Neuronal stem cell (in vitro differentiated cells): ENCODE measurements at regions not wholly inside any gene's neighbourhood (a gene's known extent, or its start where the extent isn't known, plus 50 kb on each side); places are given as distances from the start of the nearest gene placed in this dataset.

Experiments
- DNase-seq: peaks from one replicate; pipeline ENCODE4 v3.0.0-alpha.2; 2013; ENCODE audit warnings: low spot score
- H2AFZ ChIP-seq: one replicate; pipeline ENCODE4 v1.6.1; 2013; ENCODE audit warnings: mild to moderate bottlenecking, low read length, inconsistent platforms
- H2AK5ac ChIP-seq: 2 replicates; pipeline ENCODE4 v1.6.1; 2013; ENCODE audit warnings: low read depth, mild to moderate bottlenecking, inconsistent platforms, low read length, moderate library complexity, mixed read lengths
- H2BK120ac ChIP-seq: 2 replicates; pipeline ENCODE4 v1.6.1; 2013; ENCODE audit warnings: low read depth, mild to moderate bottlenecking, inconsistent platforms, low read length, moderate library complexity, mixed read lengths
- H2BK12ac ChIP-seq: one replicate; pipeline ENCODE4 v1.6.1; 2013; ENCODE audit warnings: low read length, inconsistent platforms
- H2BK15ac ChIP-seq: 2 replicates; pipeline ENCODE4 v1.6.1; 2013; ENCODE audit warnings: mild to moderate bottlenecking, low read length, inconsistent platforms, mixed read lengths
- H2BK5ac ChIP-seq: one replicate; pipeline ENCODE4 v1.6.1; 2013; ENCODE audit warnings: inconsistent platforms, mild to moderate bottlenecking, low read length, moderate library complexity
- H3K14ac ChIP-seq: one replicate; pipeline ENCODE4 v1.6.1; 2013; ENCODE audit warnings: low read length, inconsistent platforms
- H3K18ac ChIP-seq: 2 replicates; pipeline ENCODE4 v1.6.1; 2013; ENCODE audit warnings: low read length, inconsistent platforms
- H3K23ac ChIP-seq: 2 replicates; pipeline ENCODE4 v1.6.1; 2013; ENCODE audit warnings: low read depth, mild to moderate bottlenecking, mixed read lengths, low read length, inconsistent platforms; ENCODE audit not compliant: poor library complexity
- H3K27ac ChIP-seq: replicated peaks from 3 replicates; pipeline ENCODE4 v1.5.1; 2013; ENCODE audit warnings: low read length, inconsistent platforms
- H3K27me3 ChIP-seq, 3 experiments: 2 replicates each; pipeline ENCODE4 v1.6.1; 2013; ENCODE audit warnings: low read length in 3 of 3, mild to moderate bottlenecking in 2 of 3, inconsistent platforms in 1 of 3, low read depth in 1 of 3, mixed read lengths in 1 of 3, moderate library complexity in 1 of 3; ENCODE audit not compliant: control insufficient read depth in 3 of 3, insufficient read depth in 3 of 3
- H3K36me3 ChIP-seq, 2 donors: replicated peaks in 1 of 2; 2 replicates each; pipeline ENCODE4 v1.6.1; 2013; ENCODE audit warnings: low read length in 2 of 2; ENCODE audit not compliant: control insufficient read depth in 2 of 2, insufficient read depth in 2 of 2
- H3K4ac ChIP-seq: 2 replicates; pipeline ENCODE4 v1.6.1; 2013; ENCODE audit warnings: inconsistent platforms, mild to moderate bottlenecking, low read length, moderate library complexity
- H3K4me1 ChIP-seq, 2 donors: 1 replicate in 1 of 2; 2 replicates in 1 of 2; pipeline ENCODE4 v1.6.1; 2013; ENCODE audit warnings: low read length in 2 of 2, low read depth in 1 of 2; ENCODE audit not compliant: control insufficient read depth in 2 of 2, insufficient read depth in 1 of 2
- H3K4me2 ChIP-seq: one replicate; pipeline ENCODE4 v1.6.1; 2013; ENCODE audit warnings: mild to moderate bottlenecking, low read length, inconsistent platforms; ENCODE audit not compliant: insufficient read depth, poor library complexity, severe bottlenecking
- H3K4me3 ChIP-seq, 2 donors: 2 replicates each; pipeline ENCODE4 v1.5.1; 2013; ENCODE audit warnings: low read length in 2 of 2, mild to moderate bottlenecking in 2 of 2, inconsistent platforms in 1 of 2, moderate library complexity in 1 of 2
- H3K79me1 ChIP-seq: one replicate; pipeline ENCODE4 v1.6.1; 2013; ENCODE audit warnings: low read depth, mild to moderate bottlenecking, inconsistent platforms, low read length, moderate library complexity
- H3K9ac ChIP-seq: one replicate; pipeline ENCODE4 v1.6.1; 2013; ENCODE audit warnings: mild to moderate bottlenecking, low read depth, low read length, inconsistent platforms; ENCODE audit not compliant: poor library complexity
- H3K9me3 ChIP-seq, 2 donors: replicated peaks in 1 of 2; 2 replicates each; pipeline versions ENCODE3 to v1.6.1; 2013; ENCODE audit warnings: low read length in 2 of 2, mild to moderate bottlenecking in 2 of 2, inconsistent platforms in 1 of 2, low read depth in 1 of 2, mixed read lengths in 1 of 2, moderate library complexity in 1 of 2; ENCODE audit not compliant: control insufficient read depth in 2 of 2, insufficient read depth in 1 of 2
- H4K8ac ChIP-seq: one replicate; pipeline ENCODE4 v1.6.1; 2013; ENCODE audit warnings: low read depth, mild to moderate bottlenecking, inconsistent platforms, low read length, moderate library complexity
- H4K91ac ChIP-seq: one replicate; pipeline ENCODE4 v1.6.1; 2013; ENCODE audit warnings: low read length, low read depth, mild to moderate bottlenecking, inconsistent platforms; ENCODE audit not compliant: poor library complexity
- WGBS, 2 donors: extraction: QIAGEN DNeasy Blood & Tissue Kit; methylation state at CpG; one replicate each; pipeline ENCODE4 v1.1.7; 2013; ENCODE audit warnings: missing lambda C conversion rate in 2 of 2, mixed read lengths in 1 of 2; ENCODE audit not compliant: insufficient read length in 2 of 2, insufficient replicate concordance in 1 of 2; ENCODE audit errors: extremely low coverage in 2 of 2; 5-methylcytosine and 5-hydroxymethylcytosine counted together

DNA sequence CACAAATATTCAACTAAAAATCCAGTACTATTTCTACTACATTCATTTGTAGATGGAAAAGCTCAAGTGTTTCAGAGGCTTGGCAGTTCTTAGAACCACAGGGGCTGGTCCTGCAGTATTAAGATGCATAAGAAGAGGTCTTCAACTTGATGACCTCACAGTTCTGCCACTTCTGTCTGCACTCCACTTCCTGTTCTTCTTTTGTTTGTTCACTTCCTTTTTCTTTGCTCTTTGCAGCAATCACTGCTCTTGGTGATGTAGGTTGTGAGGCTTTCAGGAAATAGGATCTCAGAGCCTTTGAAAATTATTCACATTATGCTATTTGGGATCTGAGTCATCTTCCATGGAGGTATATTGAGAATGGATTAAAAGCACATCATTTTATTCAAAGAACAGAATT, 602.0 kb upstream of the CPEB2 start:
- Histone ChIP-seq H3K14ac (no peak overlapping the region), H3K18ac (no peak overlapping the region), H2BK5ac (no peak overlapping the region), H4K91ac (no peak overlapping the region), H4K8ac (no peak overlapping the region), H3K9ac (no peak overlapping the region), H2BK120ac (no peak overlapping the region), H3K4ac (no peak overlapping the region), H3K79me1 (no peaks in the 10 kb centered on the region), H3K27me3 (no peaks in the 10 kb centered on the region), H2AFZ (no peak overlapping the region), H2BK12ac (no peak overlapping the region), H2BK15ac (no peak overlapping the region), H3K23ac (no peak overlapping the region), H3K36me3 (no peaks in the 10 kb centered on the region), H3K27ac (no peak overlapping the region), H2AK5ac (no peak overlapping the region), H3K4me3 (no peak overlapping the region), H3K9me3 (no peaks in the 10 kb centered on the region), H3K4me1 (no peaks in the 10 kb centered on the region), H3K4me2 (no peak overlapping the region)
- DNase-seq, result no peak

DNA sequence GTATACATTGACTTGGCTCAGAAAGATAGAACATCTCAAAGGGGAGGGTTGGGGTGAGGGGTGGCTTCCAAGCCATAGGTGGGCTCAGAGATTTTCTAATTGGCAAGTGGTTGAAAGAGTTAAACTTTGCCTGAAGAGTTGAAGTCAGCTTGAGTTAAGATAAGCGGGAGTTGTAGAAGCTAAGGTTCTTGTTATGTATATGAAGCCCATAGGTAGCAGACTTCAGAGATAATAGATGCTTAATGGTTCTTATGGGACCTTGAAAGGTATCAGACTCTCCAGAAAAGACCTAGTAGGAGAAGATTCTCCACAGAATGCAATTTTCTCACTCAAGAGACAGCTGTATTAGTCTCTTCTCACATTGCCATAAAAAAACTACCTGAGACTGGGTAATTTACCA, 599.1 kb upstream of the CPEB2 start:
- no peak overlapping the region for H3K27ac ChIP-seq
- no peaks in the 10 kb centered on the region for H3K36me3 ChIP-seq
- no peaks in the 10 kb centered on the region for H3K79me1 ChIP-seq
- H2BK12ac ChIP-seq, result no peak overlapping the region
- H2AFZ ChIP-seq, result no peak overlapping the region
- no peak overlapping the region for H3K14ac ChIP-seq
- H3K4ac ChIP-seq, result no peak overlapping the region
- DNase-seq, result no peak
- H2BK120ac ChIP-seq, result no peak overlapping the region
- no peak overlapping the region for H3K18ac ChIP-seq
- WGBS, 2 donors, result no CpG with 5 or more reads among the region's 1 CpG
- H3K4me1 ChIP-seq, result no peaks in the 10 kb centered on the region
- no peak overlapping the region for H3K23ac ChIP-seq
- H3K9ac ChIP-seq, result no peak overlapping the region
- no peak overlapping the region for H2BK5ac ChIP-seq
- no peak overlapping the region for H3K4me3 ChIP-seq
- no peak overlapping the region for H2AK5ac ChIP-seq
- H4K91ac ChIP-seq, result no peak overlapping the region
- no peak overlapping the region for H3K4me2 ChIP-seq
- H4K8ac ChIP-seq, result no peak overlapping the region
- H3K27me3 ChIP-seq, result no peaks in the 10 kb centered on the region
- H3K9me3 ChIP-seq, result no peaks in the 10 kb centered on the region
- no peak overlapping the region for H2BK15ac ChIP-seq

DNA sequence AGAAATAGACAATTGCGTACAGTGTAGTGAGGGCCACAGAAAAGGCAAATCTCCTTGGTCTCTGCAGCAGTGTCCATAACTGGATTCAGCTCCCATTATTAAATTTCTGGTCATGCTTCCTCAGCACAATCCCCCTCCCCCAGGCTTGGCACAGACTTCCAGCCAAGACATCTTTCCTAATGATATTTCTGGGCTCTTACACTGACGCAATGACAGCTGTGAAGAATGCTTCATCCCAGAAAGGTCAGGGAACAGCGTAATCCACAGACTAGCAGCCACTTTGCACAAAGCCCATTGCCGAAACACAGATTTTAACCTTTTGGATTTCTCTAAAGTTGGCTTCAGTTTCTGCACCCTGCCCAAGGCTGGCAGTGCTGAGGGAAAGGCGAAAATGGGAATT, 597.6 kb upstream of the CPEB2 start:
- Histone ChIP-seq H3K4ac (no peak overlapping the region), H2BK12ac (no peak overlapping the region), H2BK15ac (no peak overlapping the region), H3K36me3 (no peaks in the 10 kb centered on the region), H3K4me3 (no peak overlapping the region), H3K27ac (no peak overlapping the region), H4K8ac (no peak overlapping the region), H3K27me3 (no peaks in the 10 kb centered on the region), H2BK120ac (no peak overlapping the region), H3K9ac (no peak overlapping the region), H3K4me1 (no peaks in the 10 kb centered on the region), H3K23ac (no peak overlapping the region), H2AK5ac (no peak overlapping the region), H3K14ac (no peak overlapping the region), H3K9me3 (no peaks in the 10 kb centered on the region), H3K18ac (no peak overlapping the region), H2BK5ac (no peak overlapping the region), H3K4me2 (no peak overlapping the region), H3K79me1 (no peaks in the 10 kb centered on the region), H4K91ac (no peak overlapping the region), H2AFZ (no peak overlapping the region)
- no CpG with 5 or more reads among the region's 5 CpGs for WGBS, 2 donors
- no peak for DNase-seq

DNA sequence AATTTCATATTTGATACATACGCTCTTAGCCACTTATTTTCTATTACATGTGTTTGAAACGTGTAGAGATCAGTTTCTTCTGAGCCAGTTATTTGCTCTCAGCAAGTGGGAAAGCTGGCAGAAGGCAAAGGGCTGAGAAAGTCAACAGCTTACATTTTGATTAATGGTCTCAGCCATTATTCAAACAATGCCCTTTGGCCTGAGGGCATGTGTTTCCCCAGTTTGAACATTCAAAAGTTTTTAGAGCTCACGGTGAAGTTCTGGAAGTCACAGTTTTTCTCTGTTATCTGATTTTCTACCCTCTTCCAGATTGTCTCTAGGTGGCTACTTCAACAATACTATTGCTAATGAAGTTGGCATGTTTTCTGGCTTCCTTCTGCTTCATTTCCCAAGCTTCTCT, 591.8 kb upstream of the CPEB2 start:
- H2AK5ac ChIP-seq, result no peak overlapping the region
- H2BK120ac ChIP-seq, result no peak overlapping the region
- DNase-seq, result no peak
- no peak overlapping the region for H2BK15ac ChIP-seq
- H3K79me1 ChIP-seq, result no peaks in the 10 kb centered on the region
- no peak overlapping the region for H2BK5ac ChIP-seq
- H4K91ac ChIP-seq, result no peak overlapping the region
- no peak overlapping the region for H4K8ac ChIP-seq
- no peak overlapping the region for H3K4me3 ChIP-seq
- no peaks in the 10 kb centered on the region for H3K27me3 ChIP-seq
- no CpG with 5 or more reads among the region's 3 CpGs for WGBS, 2 donors
- H3K36me3 ChIP-seq, result no peaks in the 10 kb centered on the region
- H3K4ac ChIP-seq, result no peak overlapping the region
- H3K4me2 ChIP-seq, result no peak overlapping the region
- H3K27ac ChIP-seq, result no peak overlapping the region
- H3K18ac ChIP-seq, result no peak overlapping the region
- H2AFZ ChIP-seq, result no peak overlapping the region
- no peak overlapping the region for H3K14ac ChIP-seq
- no peak overlapping the region for H2BK12ac ChIP-seq
- no peak overlapping the region for H3K9ac ChIP-seq
- no peaks in the 10 kb centered on the region for H3K4me1 ChIP-seq
- no peaks in the 10 kb centered on the region for H3K9me3 ChIP-seq
- H3K23ac ChIP-seq, result no peak overlapping the region
